Mucosa of descending colon (tissue), 3 donors: ENCODE measurements at regions not wholly inside any gene's neighbourhood (a gene's known extent, or its start where the extent isn't known, plus 50 kb on each side); places are given as distances from the start of the nearest gene placed in this dataset.
A peak's percentile ranks its signal among the peaks of the same experiment; 100 is the strongest.
"Not testable (repeated sequence)": the region's sequence is repeated elsewhere in the genome, so short reads cannot be mapped to it uniquely, and the experiment has no call there.

ENCODE experiments used
- ATAC-seq: fragments of 200-7000 bp; cut with Tn5 transposase; one replicate; pipeline ENCODE4 v1.9.1; 2020; ENCODE audit warnings: mild to moderate bottlenecking, moderate library complexity
- DNase-seq, 3 donors: peaks; one replicate each; pipeline ENCODE4 v3.0.0-alpha.2; 2020
- H3K36me3 ChIP-seq: fragments of 200-600 bp; one replicate; pipeline ENCODE4 v1.8.0; 2021; ENCODE audit warnings: low read depth, mild to moderate bottlenecking
- H3K4me1 ChIP-seq: fragments of 200-600 bp; one replicate; pipeline ENCODE4 v1.8.0; 2021; ENCODE audit warnings: low read depth, mild to moderate bottlenecking
- H3K4me3 ChIP-seq: fragments of 200-600 bp; one replicate; pipeline ENCODE4 v1.8.0; 2021; ENCODE audit warnings: mild to moderate bottlenecking
- H3K9me3 ChIP-seq: fragments of 200-600 bp; one replicate; pipeline ENCODE4 v1.8.0; 2021; ENCODE audit warnings: mild to moderate bottlenecking
- CTCF ChIP-seq: fragments of 200-600 bp; IDR thresholded peaks from one replicate; pipeline ENCODE4 v1.8.0; 2022; ENCODE audit warnings: antibody characterized with exemption, mild to moderate bottlenecking
- intact Hi-C, 2 donors: fragments of 100-400 bp; cut with DNase I in 1 of 2; cut with micrococcal nuclease in 1 of 2; formaldehyde crosslinking; loops; one replicate each; pipeline versions ENCODE4 v1.11.0 to v1.11.1; 2022; cut with DNase I, micrococcal nuclease
- donor health status: DM: no; HTN: no; CAD: no; lungs with moderate emphysema.
- donor health status: DM: no; HTN: no; CAD: no.
- donor health status: DM: no; HTN: yes; CAD: no.

GRCh38 chr2:187884003-187884402 lies 329.8 kb upstream of the TFPI start:
- no peak for TF ChIP-seq CTCF
- no peak for DNase-seq
- Histone ChIP-seq H3K4me1 (no peaks in the 10 kb centered on the region), H3K4me3 (no peak overlapping the region), H3K9me3 (no peaks in the 10 kb centered on the region), H3K36me3 (no peaks in the 10 kb centered on the region)
- ATAC-seq, result no peak
- intact Hi-C loops, result no loop called here

GRCh38 chr2:187890690-187891089 lies 336.5 kb upstream of the TFPI start:
- H3K9me3 ChIP-seq, result no peaks in the 10 kb centered on the region
- H3K4me1 ChIP-seq, result no peaks in the 10 kb centered on the region
- DNase-seq (peak in 1 of 3 donors; percentile 44), ATAC-seq (peak; percentile 99)
- H3K4me3 ChIP-seq, result no peak overlapping the region
- intact Hi-C loops, result no loop called here
- no peak for TF ChIP-seq CTCF
- no peaks in the 10 kb centered on the region for H3K36me3 ChIP-seq

- TF ChIP-seq CTCF, result no peak
- Histone ChIP-seq H3K4me3 (no peak overlapping the region), H3K36me3 (no peaks in the 10 kb centered on the region), H3K4me1 (no peaks in the 10 kb centered on the region), H3K9me3 (no peaks in the 10 kb centered on the region)
- no peak for DNase-seq
- ATAC-seq, result no peak
- intact Hi-C loops, result no loop called here
Observed at GRCh38 chr2:187900021-187900420, 345.8 kb upstream of the TFPI start.

- TF ChIP-seq CTCF, result no peak
- Histone ChIP-seq H3K36me3 (no peaks in the 10 kb centered on the region), H3K4me3 (no peak overlapping the region), H3K9me3 (no peaks in the 10 kb centered on the region), H3K4me1 (no peaks in the 10 kb centered on the region)
- ATAC-seq (no peak), DNase-seq (no peak)
- intact Hi-C loops, result no loop called here
Observed at GRCh38 chr2:187906021-187906420, 351.8 kb upstream of the TFPI start.

- DNase-seq, H3K4me1 ChIP-seq, intact Hi-C loops, H3K9me3 ChIP-seq, H3K4me3 ChIP-seq, H3K36me3 ChIP-seq, ATAC-seq: not testable (repeated sequence)
Observed at GRCh38 chr2:187910922-187911321, 356.7 kb upstream of the TFPI start.

- Histone ChIP-seq H3K9me3 (no peaks in the 10 kb centered on the region), H3K4me3 (no peak overlapping the region), H3K4me1 (no peaks in the 10 kb centered on the region), H3K36me3 (no peaks in the 10 kb centered on the region)
- no peak for ATAC-seq
- DNase-seq, result no peak
- intact Hi-C loops, result no loop called here
- no peak for TF ChIP-seq CTCF
Observed at GRCh38 chr2:187912950-187913349, 358.7 kb upstream of the TFPI start.
